H9 (cell line): ENCODE measurements at regions not wholly inside any gene's neighbourhood (a gene's known extent, or its start where the extent isn't known, plus 50 kb on each side); places are given as distances from the start of the nearest gene placed in this dataset.
"Not testable (repeated sequence)": the region's sequence is repeated elsewhere in the genome, so short reads cannot be mapped to it uniquely, and the experiment has no call there.

ENCODE experiments used
- DNase-seq: peaks from one replicate; pipeline ENCODE4 v3.0.0-alpha.2; 2017
- H2AFZ ChIP-seq: one replicate; pipeline ENCODE4 v1.6.1; 2013; ENCODE audit warnings: mild to moderate bottlenecking, low read length, control low read depth, moderate library complexity
- H2AK5ac ChIP-seq: 2 replicates; pipeline ENCODE4 v1.6.1; 2013; ENCODE audit warnings: low read length, control low read depth, mixed read lengths; ENCODE audit not compliant: insufficient read length
- H2BK120ac ChIP-seq: one replicate; pipeline ENCODE4 v1.6.1; 2013; ENCODE audit warnings: low read depth, mild to moderate bottlenecking, low read length, control low read depth, inconsistent platforms; ENCODE audit not compliant: poor library complexity, severe bottlenecking
- H2BK12ac ChIP-seq: 2 replicates; pipeline ENCODE4 v1.6.1; 2013; ENCODE audit warnings: low read length, control low read depth, mixed read lengths, low read depth; ENCODE audit not compliant: insufficient read length
- H2BK15ac ChIP-seq: 2 replicates; pipeline ENCODE4 v1.6.1; 2013; ENCODE audit warnings: low read depth, low read length, control low read depth
- H2BK20ac ChIP-seq: one replicate; pipeline ENCODE4 v1.6.1; 2013; ENCODE audit warnings: low read depth, mild to moderate bottlenecking, low read length, control low read depth, inconsistent platforms; ENCODE audit not compliant: poor library complexity, severe bottlenecking
- H2BK5ac ChIP-seq: 2 replicates; pipeline ENCODE4 v1.6.1; 2013; ENCODE audit warnings: low read length, control low read depth, mixed read lengths; ENCODE audit not compliant: insufficient read length
- H3K14ac ChIP-seq: 2 replicates; pipeline ENCODE4 v1.6.1; 2013; ENCODE audit warnings: low read length, control low read depth; ENCODE audit not compliant: insufficient read depth
- H3K18ac ChIP-seq: 2 replicates; pipeline ENCODE4 v1.6.1; 2013; ENCODE audit warnings: low read depth, mild to moderate bottlenecking, mixed read lengths, low read length, control low read depth; ENCODE audit not compliant: insufficient read length
- H3K23ac ChIP-seq: 2 replicates; pipeline ENCODE4 v1.6.1; 2013; ENCODE audit warnings: low read length, control low read depth, mixed read lengths, low read depth; ENCODE audit not compliant: insufficient read length
- H3K23me2 ChIP-seq: 2 replicates; pipeline ENCODE4 v1.6.1; 2013; ENCODE audit warnings: low read depth, mild to moderate bottlenecking, mixed read lengths, low read length, control low read depth; ENCODE audit not compliant: insufficient read length, poor library complexity, severe bottlenecking
- H3K27ac ChIP-seq: 2 replicates; pipeline ENCODE4 v1.5.1; 2013; ENCODE audit warnings: low read length, control low read depth, mixed read lengths, low read depth; ENCODE audit not compliant: insufficient read length
- H3K27me3 ChIP-seq: 2 replicates; pipeline ENCODE4 v1.6.1; 2013; ENCODE audit warnings: low read length, control low read depth, inconsistent platforms; ENCODE audit not compliant: insufficient read depth
- H3K4ac ChIP-seq: 2 replicates; pipeline ENCODE4 v1.6.1; 2013; ENCODE audit warnings: low read depth, mild to moderate bottlenecking, control low read depth, inconsistent platforms, low read length, moderate library complexity
- H3K4me1 ChIP-seq: 2 replicates; pipeline ENCODE4 v1.6.1; 2013; ENCODE audit warnings: low read length, control low read depth, inconsistent platforms; ENCODE audit not compliant: insufficient read depth
- H3K4me2 ChIP-seq: 2 replicates; pipeline ENCODE4 v1.6.1; 2013; ENCODE audit warnings: low read length, control low read depth, mixed read lengths; ENCODE audit not compliant: insufficient read length, insufficient read depth
- H3K56ac ChIP-seq: 2 replicates; pipeline ENCODE4 v1.6.1; 2013; ENCODE audit warnings: low read depth, mild to moderate bottlenecking, mixed read lengths, low read length, control low read depth; ENCODE audit not compliant: insufficient read length
- H3K79me1 ChIP-seq: 2 replicates; pipeline ENCODE4 v1.6.1; 2013; ENCODE audit warnings: low read depth, mild to moderate bottlenecking, moderate library complexity, low read length, control low read depth, inconsistent platforms; ENCODE audit not compliant: insufficient read depth, poor library complexity, severe bottlenecking
- H3K79me2 ChIP-seq: 2 replicates; pipeline ENCODE4 v1.6.1; 2013; ENCODE audit warnings: low read length, control low read depth, inconsistent platforms; ENCODE audit not compliant: insufficient read depth
- H3K9ac ChIP-seq: 2 replicates; pipeline ENCODE4 v1.6.1; 2013; ENCODE audit warnings: low read length, control low read depth, mixed read lengths; ENCODE audit not compliant: insufficient read length; ENCODE audit errors: extremely low read depth
- H3K9me3 ChIP-seq: one replicate; pipeline ENCODE4 v1.6.1; 2013; ENCODE audit warnings: low read depth, low read length, inconsistent platforms; ENCODE audit not compliant: control insufficient read depth
- H3T11ph ChIP-seq: one replicate; pipeline ENCODE4 v1.6.1; 2013; ENCODE audit warnings: mild to moderate bottlenecking, low read length, control low read depth, inconsistent platforms
- H4K20me1 ChIP-seq: one replicate; pipeline ENCODE4 v1.6.1; 2013; ENCODE audit not compliant: control insufficient read depth, insufficient read length, insufficient read depth
- H4K5ac ChIP-seq: 2 replicates; pipeline ENCODE4 v1.6.1; 2013; ENCODE audit warnings: low read depth, mild to moderate bottlenecking, mixed read lengths, low read length, control low read depth; ENCODE audit not compliant: insufficient read length
- H4K8ac ChIP-seq: replicated peaks from 2 replicates; pipeline ENCODE4 v1.6.1; 2013; ENCODE audit warnings: low read length, control low read depth, mixed read lengths, low read depth; ENCODE audit not compliant: insufficient read length
- H4K91ac ChIP-seq: 2 replicates; pipeline ENCODE4 v1.6.1; 2013; ENCODE audit warnings: low read depth, mild to moderate bottlenecking, moderate library complexity, mixed read lengths, low read length, control low read depth; ENCODE audit not compliant: insufficient read length
- H3K27ac Mint-ChIP-seq, 3 experiments: 2 replicates in 2 of 3; 3 replicates in 1 of 3; pipeline ENCODE4 v1.8.0; 2020 to 2021; ENCODE audit warnings: mixed read lengths in 3 of 3, mild to moderate bottlenecking in 1 of 3, moderate library complexity in 1 of 3
- H3K27me3 Mint-ChIP-seq: 2 replicates; pipeline ENCODE4 v1.8.0; 2021; ENCODE audit warnings: low read depth, mild to moderate bottlenecking, moderate library complexity, mixed read lengths
- H3K36me3 Mint-ChIP-seq, 3 experiments: 2 replicates in 2 of 3; 3 replicates in 1 of 3; pipeline ENCODE4 v1.8.0; 2020 to 2021; ENCODE audit warnings: low read depth in 3 of 3, mixed read lengths in 3 of 3; ENCODE audit not compliant: insufficient read depth in 1 of 3
- H3K4me1 Mint-ChIP-seq, 2 experiments: 2 replicates each; pipeline ENCODE4 v1.8.0; 2020; ENCODE audit warnings: mixed read lengths in 2 of 2
- H3K4me3 Mint-ChIP-seq, 2 experiments: 2 replicates in 1 of 2; 3 replicates in 1 of 2; pipeline ENCODE4 v1.8.0; 2020 to 2021; ENCODE audit warnings: mild to moderate bottlenecking in 2 of 2, mixed read lengths in 2 of 2, moderate library complexity in 1 of 2
- H3K9me3 Mint-ChIP-seq, 2 experiments: 2 replicates in 1 of 2; 3 replicates in 1 of 2; pipeline ENCODE4 v1.8.0; 2020; ENCODE audit warnings: mild to moderate bottlenecking in 2 of 2, mixed read lengths in 2 of 2, moderate library complexity in 1 of 2
- CTCF ChIP-seq: fragments of 200-600 bp; sonication (generic); conservative IDR thresholded peaks from 3 replicates; pipeline ENCODE4 v1.8.0; 2021; ENCODE audit warnings: antibody characterized with exemption, mild to moderate bottlenecking
- WGBS: extraction: QIAGEN DNeasy Blood & Tissue Kit; methylation state at CpG from one replicate; pipeline ENCODE4 v1.1.7; 2013; ENCODE audit warnings: missing lambda C conversion rate, low lambda C conversion rate, mixed read lengths; ENCODE audit not compliant: insufficient read length; ENCODE audit errors: extremely low coverage; 5-methylcytosine and 5-hydroxymethylcytosine counted together

DNA sequence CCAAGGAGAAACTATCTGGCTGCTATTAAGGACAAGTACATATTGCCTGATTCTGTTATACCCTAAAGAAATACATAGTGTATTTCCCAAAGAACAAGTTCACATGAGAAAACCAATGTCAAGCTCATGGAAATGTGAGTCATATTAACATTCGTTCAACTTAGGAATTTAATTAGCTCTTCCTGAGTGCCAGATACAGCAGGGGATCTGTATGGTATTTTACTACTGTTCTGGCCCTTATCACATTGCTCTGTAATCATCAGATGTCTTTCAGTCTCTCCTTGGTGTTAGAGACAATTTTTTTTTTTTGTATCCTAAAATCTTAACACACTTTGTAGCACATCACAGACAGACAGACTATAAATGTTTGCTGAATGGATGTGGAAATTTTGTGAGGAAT lies 395.0 kb upstream of the CRIM1 start:
- TF ChIP-seq CTCF, result no peak

GRCh38 chr2:35957053-35957452 lies 398.5 kb upstream of the CRIM1 start:
- WGBS, result no CpG with 5 or more reads among the region's 10 CpGs
- H4K8ac ChIP-seq, H2BK15ac ChIP-seq, H3K4me1 Mint-ChIP-seq, H2BK120ac ChIP-seq, H2AK5ac ChIP-seq, H3K9ac ChIP-seq, H4K5ac ChIP-seq, H2BK20ac ChIP-seq, H3T11ph ChIP-seq, H3K4me2 ChIP-seq, H3K18ac ChIP-seq, H3K27me3 ChIP-seq, H2BK5ac ChIP-seq, H3K27me3 Mint-ChIP-seq, H3K23me2 ChIP-seq, H3K27ac ChIP-seq, H3K4me3 Mint-ChIP-seq, H3K27ac Mint-ChIP-seq, H2AFZ ChIP-seq, H4K20me1 ChIP-seq, H3K9me3 ChIP-seq, H3K23ac ChIP-seq, H3K4ac ChIP-seq, H3K14ac ChIP-seq, H3K4me1 ChIP-seq, DNase-seq, H3K79me1 ChIP-seq, H3K79me2 ChIP-seq, H4K91ac ChIP-seq, H2BK12ac ChIP-seq, H3K56ac ChIP-seq: not testable (repeated sequence)
- peaks cover 5 to 13% (median 7%) of the 10 kb centered on the region in 3 experiments; a peak in 6 of 7 replicates for H3K36me3 Mint-ChIP-seq
- peaks cover 6 to 13% of the 10 kb centered on the region in 2 experiments for H3K9me3 Mint-ChIP-seq

More for the DNA sequence above, 395.0 kb upstream of the CRIM1 start:
- Histone ChIP-seq H4K91ac (no peak overlapping the region), H3K23me2 (no peaks in the 10 kb centered on the region), H3K27ac (no peak overlapping the region), H3K4me2 (no peak overlapping the region), H3K9me3 (no peaks in the 10 kb centered on the region), H3K14ac (no peak overlapping the region), H2AFZ (no peak overlapping the region), H2BK12ac (no peak overlapping the region), H3K4ac (no peak overlapping the region), H3T11ph (no peak overlapping the region), H4K5ac (no peak overlapping the region), H4K8ac (no peak overlapping the region), H3K18ac (no peak overlapping the region), H3K9ac (no peak overlapping the region), H3K79me2 (no peaks in the 10 kb centered on the region), H3K4me1 (no peaks in the 10 kb centered on the region), H2BK5ac (no peak overlapping the region), H3K56ac (no peak overlapping the region), H4K20me1 (no peaks in the 10 kb centered on the region), H2BK120ac (no peak overlapping the region), H3K27me3 (no peaks in the 10 kb centered on the region), H3K23ac (no peak overlapping the region), H2AK5ac (no peak overlapping the region), H3K79me1 (no peaks in the 10 kb centered on the region), H2BK15ac (no peak overlapping the region), H2BK20ac (no peak overlapping the region)
- Mint-ChIP-seq H3K27ac (no peak overlapping the region), H3K4me3 (no peak overlapping the region), H3K27me3 (no peaks in the 10 kb centered on the region), H3K36me3 (peaks cover 5 to 14% (median 7%) of the 10 kb centered on the region in 3 experiments; a peak in 6 of 7 replicates), H3K4me1 (peaks cover 0 to 4% of the 10 kb centered on the region in 2 experiments; a peak in 2 of 4 replicates), H3K9me3 (peaks cover 4 to 11% of the 10 kb centered on the region in 2 experiments)
- WGBS, result no CpG with 5 or more reads among the region's 1 CpG
- DNase-seq, result no peak
